H9 (cell line): ENCODE measurements at regions not wholly inside any gene's neighbourhood (a gene's known extent, or its start where the extent isn't known, plus 50 kb on each side); places are given as distances from the start of the nearest gene placed in this dataset.

ENCODE experiments used
- DNase-seq: peaks from one replicate; pipeline ENCODE4 v3.0.0-alpha.2; 2017
- H2AFZ ChIP-seq: one replicate; pipeline ENCODE4 v1.6.1; 2013; ENCODE audit warnings: mild to moderate bottlenecking, low read length, control low read depth, moderate library complexity
- H2AK5ac ChIP-seq: 2 replicates; pipeline ENCODE4 v1.6.1; 2013; ENCODE audit warnings: low read length, control low read depth, mixed read lengths; ENCODE audit not compliant: insufficient read length
- H2BK120ac ChIP-seq: one replicate; pipeline ENCODE4 v1.6.1; 2013; ENCODE audit warnings: low read depth, mild to moderate bottlenecking, low read length, control low read depth, inconsistent platforms; ENCODE audit not compliant: poor library complexity, severe bottlenecking
- H2BK12ac ChIP-seq: 2 replicates; pipeline ENCODE4 v1.6.1; 2013; ENCODE audit warnings: low read length, control low read depth, mixed read lengths, low read depth; ENCODE audit not compliant: insufficient read length
- H2BK15ac ChIP-seq: 2 replicates; pipeline ENCODE4 v1.6.1; 2013; ENCODE audit warnings: low read depth, low read length, control low read depth
- H2BK20ac ChIP-seq: one replicate; pipeline ENCODE4 v1.6.1; 2013; ENCODE audit warnings: low read depth, mild to moderate bottlenecking, low read length, control low read depth, inconsistent platforms; ENCODE audit not compliant: poor library complexity, severe bottlenecking
- H2BK5ac ChIP-seq: 2 replicates; pipeline ENCODE4 v1.6.1; 2013; ENCODE audit warnings: low read length, control low read depth, mixed read lengths; ENCODE audit not compliant: insufficient read length
- H3K14ac ChIP-seq: 2 replicates; pipeline ENCODE4 v1.6.1; 2013; ENCODE audit warnings: low read length, control low read depth; ENCODE audit not compliant: insufficient read depth
- H3K18ac ChIP-seq: 2 replicates; pipeline ENCODE4 v1.6.1; 2013; ENCODE audit warnings: low read depth, mild to moderate bottlenecking, mixed read lengths, low read length, control low read depth; ENCODE audit not compliant: insufficient read length
- H3K23ac ChIP-seq: 2 replicates; pipeline ENCODE4 v1.6.1; 2013; ENCODE audit warnings: low read length, control low read depth, mixed read lengths, low read depth; ENCODE audit not compliant: insufficient read length
- H3K23me2 ChIP-seq: 2 replicates; pipeline ENCODE4 v1.6.1; 2013; ENCODE audit warnings: low read depth, mild to moderate bottlenecking, mixed read lengths, low read length, control low read depth; ENCODE audit not compliant: insufficient read length, poor library complexity, severe bottlenecking
- H3K27ac ChIP-seq: 2 replicates; pipeline ENCODE4 v1.5.1; 2013; ENCODE audit warnings: low read length, control low read depth, mixed read lengths, low read depth; ENCODE audit not compliant: insufficient read length
- H3K27me3 ChIP-seq: 2 replicates; pipeline ENCODE4 v1.6.1; 2013; ENCODE audit warnings: low read length, control low read depth, inconsistent platforms; ENCODE audit not compliant: insufficient read depth
- H3K4ac ChIP-seq: 2 replicates; pipeline ENCODE4 v1.6.1; 2013; ENCODE audit warnings: low read depth, mild to moderate bottlenecking, control low read depth, inconsistent platforms, low read length, moderate library complexity
- H3K4me1 ChIP-seq: 2 replicates; pipeline ENCODE4 v1.6.1; 2013; ENCODE audit warnings: low read length, control low read depth, inconsistent platforms; ENCODE audit not compliant: insufficient read depth
- H3K4me2 ChIP-seq: 2 replicates; pipeline ENCODE4 v1.6.1; 2013; ENCODE audit warnings: low read length, control low read depth, mixed read lengths; ENCODE audit not compliant: insufficient read length, insufficient read depth
- H3K56ac ChIP-seq: 2 replicates; pipeline ENCODE4 v1.6.1; 2013; ENCODE audit warnings: low read depth, mild to moderate bottlenecking, mixed read lengths, low read length, control low read depth; ENCODE audit not compliant: insufficient read length
- H3K79me1 ChIP-seq: 2 replicates; pipeline ENCODE4 v1.6.1; 2013; ENCODE audit warnings: low read depth, mild to moderate bottlenecking, moderate library complexity, low read length, control low read depth, inconsistent platforms; ENCODE audit not compliant: insufficient read depth, poor library complexity, severe bottlenecking
- H3K79me2 ChIP-seq: 2 replicates; pipeline ENCODE4 v1.6.1; 2013; ENCODE audit warnings: low read length, control low read depth, inconsistent platforms; ENCODE audit not compliant: insufficient read depth
- H3K9ac ChIP-seq: 2 replicates; pipeline ENCODE4 v1.6.1; 2013; ENCODE audit warnings: low read length, control low read depth, mixed read lengths; ENCODE audit not compliant: insufficient read length; ENCODE audit errors: extremely low read depth
- H3K9me3 ChIP-seq: one replicate; pipeline ENCODE4 v1.6.1; 2013; ENCODE audit warnings: low read depth, low read length, inconsistent platforms; ENCODE audit not compliant: control insufficient read depth
- H3T11ph ChIP-seq: one replicate; pipeline ENCODE4 v1.6.1; 2013; ENCODE audit warnings: mild to moderate bottlenecking, low read length, control low read depth, inconsistent platforms
- H4K20me1 ChIP-seq: one replicate; pipeline ENCODE4 v1.6.1; 2013; ENCODE audit not compliant: control insufficient read depth, insufficient read length, insufficient read depth
- H4K5ac ChIP-seq: 2 replicates; pipeline ENCODE4 v1.6.1; 2013; ENCODE audit warnings: low read depth, mild to moderate bottlenecking, mixed read lengths, low read length, control low read depth; ENCODE audit not compliant: insufficient read length
- H4K8ac ChIP-seq: replicated peaks from 2 replicates; pipeline ENCODE4 v1.6.1; 2013; ENCODE audit warnings: low read length, control low read depth, mixed read lengths, low read depth; ENCODE audit not compliant: insufficient read length
- H4K91ac ChIP-seq: 2 replicates; pipeline ENCODE4 v1.6.1; 2013; ENCODE audit warnings: low read depth, mild to moderate bottlenecking, moderate library complexity, mixed read lengths, low read length, control low read depth; ENCODE audit not compliant: insufficient read length
- H3K27ac Mint-ChIP-seq, 3 experiments: 2 replicates in 2 of 3; 3 replicates in 1 of 3; pipeline ENCODE4 v1.8.0; 2020 to 2021; ENCODE audit warnings: mixed read lengths in 3 of 3, mild to moderate bottlenecking in 1 of 3, moderate library complexity in 1 of 3
- H3K27me3 Mint-ChIP-seq: 2 replicates; pipeline ENCODE4 v1.8.0; 2021; ENCODE audit warnings: low read depth, mild to moderate bottlenecking, moderate library complexity, mixed read lengths
- H3K36me3 Mint-ChIP-seq, 3 experiments: 2 replicates in 2 of 3; 3 replicates in 1 of 3; pipeline ENCODE4 v1.8.0; 2020 to 2021; ENCODE audit warnings: low read depth in 3 of 3, mixed read lengths in 3 of 3; ENCODE audit not compliant: insufficient read depth in 1 of 3
- H3K4me1 Mint-ChIP-seq, 2 experiments: 2 replicates each; pipeline ENCODE4 v1.8.0; 2020; ENCODE audit warnings: mixed read lengths in 2 of 2
- H3K4me3 Mint-ChIP-seq, 2 experiments: 2 replicates in 1 of 2; 3 replicates in 1 of 2; pipeline ENCODE4 v1.8.0; 2020 to 2021; ENCODE audit warnings: mild to moderate bottlenecking in 2 of 2, mixed read lengths in 2 of 2, moderate library complexity in 1 of 2
- H3K9me3 Mint-ChIP-seq, 2 experiments: 2 replicates in 1 of 2; 3 replicates in 1 of 2; pipeline ENCODE4 v1.8.0; 2020; ENCODE audit warnings: mild to moderate bottlenecking in 2 of 2, mixed read lengths in 2 of 2, moderate library complexity in 1 of 2
- WGBS: extraction: QIAGEN DNeasy Blood & Tissue Kit; methylation state at CpG from one replicate; pipeline ENCODE4 v1.1.7; 2013; ENCODE audit warnings: missing lambda C conversion rate, low lambda C conversion rate, mixed read lengths; ENCODE audit not compliant: insufficient read length; ENCODE audit errors: extremely low coverage; 5-methylcytosine and 5-hydroxymethylcytosine counted together
- TF ChIP-seq, protein P1 (sequence below): fragments of 200-600 bp; sonication (generic); conservative IDR thresholded peaks from 3 replicates; pipeline ENCODE4 v1.8.0; 2021; ENCODE audit warnings: antibody characterized with exemption, mild to moderate bottlenecking

DNA sequence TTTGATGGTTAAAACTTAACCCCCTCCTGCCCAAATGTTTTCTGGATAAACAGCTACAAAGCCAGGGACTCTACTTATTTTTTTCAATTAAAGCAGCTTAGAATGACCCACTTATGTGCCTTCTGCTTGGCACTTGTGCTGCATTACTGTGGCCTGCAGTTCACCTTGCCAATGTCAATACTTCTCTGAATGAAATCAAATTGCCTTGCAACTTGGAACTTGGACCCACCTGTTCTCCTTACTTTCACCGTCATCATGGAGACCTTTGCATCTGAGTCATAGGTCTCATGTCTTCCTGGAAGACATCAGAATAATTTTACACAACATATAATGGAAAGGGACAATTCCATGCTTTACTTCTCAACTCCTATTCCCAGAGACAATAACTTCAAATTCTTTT, 92.1 kb upstream of the FHL2 start:
- no CpG with 5 or more reads among the region's 1 CpG for WGBS

More for the DNA sequence above, 92.1 kb upstream of the FHL2 start:
- no peaks in the 10 kb centered on the region for H4K20me1 ChIP-seq
- H3K27me3 ChIP-seq = no peaks in the 10 kb centered on the region
- H4K5ac ChIP-seq = no peak overlapping the region
- DNase-seq = no peak
- no peak overlapping the region for H2AFZ ChIP-seq
- H3K56ac ChIP-seq = no peak overlapping the region
- no peak overlapping the region for H3K4ac ChIP-seq
- no peak overlapping the region for H2BK120ac ChIP-seq
- H2BK5ac ChIP-seq = no peak overlapping the region
- H3K9me3 ChIP-seq = no peaks in the 10 kb centered on the region
- H3K23me2 ChIP-seq = no peaks in the 10 kb centered on the region
- TF ChIP-seq, protein P1, sequence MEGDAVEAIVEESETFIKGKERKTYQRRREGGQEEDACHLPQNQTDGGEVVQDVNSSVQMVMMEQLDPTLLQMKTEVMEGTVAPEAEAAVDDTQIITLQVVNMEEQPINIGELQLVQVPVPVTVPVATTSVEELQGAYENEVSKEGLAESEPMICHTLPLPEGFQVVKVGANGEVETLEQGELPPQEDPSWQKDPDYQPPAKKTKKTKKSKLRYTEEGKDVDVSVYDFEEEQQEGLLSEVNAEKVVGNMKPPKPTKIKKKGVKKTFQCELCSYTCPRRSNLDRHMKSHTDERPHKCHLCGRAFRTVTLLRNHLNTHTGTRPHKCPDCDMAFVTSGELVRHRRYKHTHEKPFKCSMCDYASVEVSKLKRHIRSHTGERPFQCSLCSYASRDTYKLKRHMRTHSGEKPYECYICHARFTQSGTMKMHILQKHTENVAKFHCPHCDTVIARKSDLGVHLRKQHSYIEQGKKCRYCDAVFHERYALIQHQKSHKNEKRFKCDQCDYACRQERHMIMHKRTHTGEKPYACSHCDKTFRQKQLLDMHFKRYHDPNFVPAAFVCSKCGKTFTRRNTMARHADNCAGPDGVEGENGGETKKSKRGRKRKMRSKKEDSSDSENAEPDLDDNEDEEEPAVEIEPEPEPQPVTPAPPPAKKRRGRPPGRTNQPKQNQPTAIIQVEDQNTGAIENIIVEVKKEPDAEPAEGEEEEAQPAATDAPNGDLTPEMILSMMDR = no peak
- no peak overlapping the region for H3K18ac ChIP-seq
- no peak overlapping the region for H3K23ac ChIP-seq
- H2AK5ac ChIP-seq = no peak overlapping the region
- H4K8ac ChIP-seq = no peak overlapping the region
- Mint-ChIP-seq H3K9me3 (peaks cover 5 to 7% of the 10 kb centered on the region in 2 experiments; a peak in 3 of 5 replicates), H3K36me3 (peaks cover 0 to 7% (median 0%) of the 10 kb centered on the region in 3 experiments; a peak in 2 of 7 replicates), H3K27ac (no peak overlapping the region), H3K4me1 (peaks cover 0 to 3% of the 10 kb centered on the region in 2 experiments; a peak in 2 of 4 replicates), H3K27me3 (peaks cover 4% of the 10 kb centered on the region), H3K4me3 (no peak overlapping the region)
- H3K9ac ChIP-seq = no peak overlapping the region
- no peak overlapping the region for H2BK15ac ChIP-seq
- H3K14ac ChIP-seq = no peak overlapping the region
- no peak overlapping the region for H2BK12ac ChIP-seq
- H3K4me2 ChIP-seq = no peak overlapping the region
- no peaks in the 10 kb centered on the region for H3K4me1 ChIP-seq
- no peak overlapping the region for H4K91ac ChIP-seq
- H3T11ph ChIP-seq = no peak overlapping the region
- H3K27ac ChIP-seq = no peak overlapping the region
- no peak overlapping the region for H2BK20ac ChIP-seq
- no peaks in the 10 kb centered on the region for H3K79me1 ChIP-seq
- H3K79me2 ChIP-seq = no peaks in the 10 kb centered on the region
